ENCODE measurements at regions not wholly inside any gene's neighbourhood (a gene's known extent, or its start where the extent isn't known, plus 50 kb on each side); places are given as distances from the start of the nearest gene placed in this dataset.

GRCh38 chr16:63612462-63613227 is 1509.2 kb downstream of the CDH11 start:
- no peaks in the 10 kb centered on the region for H3K27me3 ChIP-seq

GRCh38 chr16:63606778-63607177 is 1515.1 kb downstream of the CDH11 start:
- no peak overlapping the region for H3K4me3 ChIP-seq
- H3K27me3 ChIP-seq: no peaks in the 10 kb centered on the region
- no peaks in the 10 kb centered on the region for H3K4me1 ChIP-seq (ENCODE audit: low read depth)
- H3K36me3 ChIP-seq: no peaks in the 10 kb centered on the region
- H3K9me3 ChIP-seq (ENCODE audit: low read depth): no peaks in the 10 kb centered on the region
- no peak for DNase-seq (ENCODE audit: low read depth in 1 of 2, low spot score in 1 of 2)
- H3K27ac ChIP-seq: no peak overlapping the region
- TF ChIP-seq CTCF (IDR thresholded peaks at IDR 0.05; ENCODE audit: low read depth, low read length): no peak

More at GRCh38 chr16:63612462-63613227, 1509.2 kb downstream of the CDH11 start:
- no peak for TF ChIP-seq CTCF (IDR thresholded peaks at IDR 0.05; ENCODE audit: low read depth, low read length)
- H3K27ac ChIP-seq: no peak overlapping the region
- H3K36me3 ChIP-seq: no peaks in the 10 kb centered on the region
- no peak for DNase-seq (ENCODE audit: low read depth in 1 of 2, low spot score in 1 of 2)
- H3K4me1 ChIP-seq (ENCODE audit: low read depth): no peaks in the 10 kb centered on the region
- H3K4me3 ChIP-seq: no peak overlapping the region
- H3K9me3 ChIP-seq (ENCODE audit: low read depth): no peaks in the 10 kb centered on the region

GRCh38 chr16:63602206-63602927 is 1519.5 kb downstream of the CDH11 start:
- no peak for TF ChIP-seq CTCF (IDR thresholded peaks at IDR 0.05; ENCODE audit: low read depth, low read length)
- Histone ChIP-seq H3K27me3 (no peaks in the 10 kb centered on the region), H3K4me1 (ENCODE audit: low read depth) (peaks cover 5% of the 10 kb centered on the region), H3K27ac (no peak overlapping the region), H3K9me3 (ENCODE audit: low read depth) (no peaks in the 10 kb centered on the region), H3K4me3 (no peak overlapping the region), H3K36me3 (no peaks in the 10 kb centered on the region)
- no peak for DNase-seq (ENCODE audit: low read depth in 1 of 2, low spot score in 1 of 2)

GRCh38 chr16:63596716-63597115 is 1525.1 kb downstream of the CDH11 start:
- H3K9me3 ChIP-seq (ENCODE audit: low read depth): no peaks in the 10 kb centered on the region
- H3K27ac ChIP-seq: no peak overlapping the region
- no peak overlapping the region for H3K4me3 ChIP-seq
- no peaks in the 10 kb centered on the region for H3K27me3 ChIP-seq
- no peak for DNase-seq (ENCODE audit: low read depth in 1 of 2, low spot score in 1 of 2)
- peaks cover 5% of the 10 kb centered on the region for H3K4me1 ChIP-seq (ENCODE audit: low read depth)
- TF ChIP-seq CTCF (IDR thresholded peaks at IDR 0.05; ENCODE audit: low read depth, low read length): no peak
- H3K36me3 ChIP-seq: no peaks in the 10 kb centered on the region

GRCh38 chr16:63592852-63593251 is 1529.0 kb downstream of the CDH11 start:
- Histone ChIP-seq H3K4me3 (no peak overlapping the region), H3K27me3 (no peaks in the 10 kb centered on the region), H3K9me3 (ENCODE audit: low read depth) (no peaks in the 10 kb centered on the region), H3K4me1 (ENCODE audit: low read depth) (no peaks in the 10 kb centered on the region), H3K36me3 (no peaks in the 10 kb centered on the region), H3K27ac (no peak overlapping the region)
- TF ChIP-seq CTCF (IDR thresholded peaks at IDR 0.05; ENCODE audit: low read depth, low read length): no peak
- no peak for DNase-seq (ENCODE audit: low read depth in 1 of 2, low spot score in 1 of 2)

Data from cardiac muscle cell (in vitro differentiated cells and primary cell).